ENCODE measurements at regions not wholly inside any gene's neighbourhood (a gene's known extent, or its start where the extent isn't known, plus 50 kb on each side); places are given as distances from the start of the nearest gene placed in this dataset.
A peak's percentile ranks its signal among the peaks of the same experiment; 100 is the strongest.

DNA sequence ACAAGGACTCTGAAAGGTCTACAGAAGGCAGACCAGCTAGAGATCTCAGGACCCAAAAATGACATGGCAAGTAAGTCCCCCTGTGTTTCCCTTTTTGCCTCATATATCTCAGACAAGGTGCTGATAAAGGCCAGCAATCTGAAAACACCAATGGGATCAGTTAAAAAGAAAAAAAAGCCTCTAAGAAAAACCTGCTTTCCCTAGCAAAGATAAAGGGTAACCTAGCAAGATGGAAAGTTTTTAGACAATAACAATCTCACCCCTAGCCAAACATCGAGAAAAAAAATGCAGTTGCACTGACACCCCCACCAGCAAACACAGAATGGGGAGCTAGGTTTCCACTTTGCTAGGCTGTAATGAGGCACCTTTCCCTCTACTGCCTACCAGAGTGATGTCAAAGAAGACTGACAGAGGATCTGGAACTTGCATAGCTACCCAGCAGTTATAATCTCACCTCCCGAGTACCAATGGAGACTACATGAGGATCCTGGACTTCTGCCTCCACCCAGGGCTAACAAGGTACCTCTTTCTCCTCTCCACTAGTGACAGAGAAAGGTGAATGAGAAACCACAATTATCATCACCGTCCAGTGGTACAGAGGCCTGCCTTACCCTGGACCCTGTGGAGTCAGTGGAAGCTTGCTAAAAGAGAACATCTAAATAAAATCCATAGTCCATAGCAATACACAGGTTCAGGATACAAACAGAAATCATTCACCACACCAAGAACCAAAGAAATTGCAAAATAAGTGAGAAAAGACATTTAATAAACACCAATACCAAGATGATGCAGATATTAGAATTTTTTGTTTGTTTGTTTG is 240.8 kb downstream of the ARHGAP12 start:
- ATAC-seq (ENCODE audit: low FRiP score) (no peak), DNase-seq (ENCODE audit: low spot score) (no peak)
- no peak for TF ChIP-seq CTCF (IDR thresholded peaks at IDR 0.05)

- no peak for ATAC-seq (ENCODE audit: low FRiP score)
- DNase-seq (ENCODE audit: low spot score), result no peak
- no peak for TF ChIP-seq CTCF (IDR thresholded peaks at IDR 0.05)
Observed at GRCh38 chr10:31686599-31686998, 242.0 kb downstream of the ARHGAP12 start.

DNA sequence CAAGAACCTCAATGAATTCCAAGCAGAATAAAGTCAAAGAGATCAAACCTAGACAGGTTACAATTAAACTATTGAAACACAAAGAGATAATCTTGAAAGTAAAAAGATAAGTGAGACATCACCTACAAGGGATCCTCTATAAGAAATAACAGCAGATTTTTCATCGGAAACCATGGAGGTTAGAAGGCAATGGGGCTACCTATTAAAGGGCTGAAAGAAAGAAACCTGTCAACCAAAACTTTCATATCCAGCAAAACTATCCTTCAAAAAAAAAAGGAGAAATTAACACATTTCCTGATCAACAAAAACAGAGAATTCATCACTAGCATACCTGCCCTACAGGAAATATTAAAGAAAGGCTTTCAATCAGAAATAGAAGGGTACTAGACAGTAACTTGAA is 244.9 kb downstream of the ARHGAP12 start:
- no peak for TF ChIP-seq CTCF (IDR thresholded peaks at IDR 0.05)
- DNase-seq (ENCODE audit: low spot score) (no peak), ATAC-seq (ENCODE audit: low FRiP score) (no peak)

GRCh38 chr10:31679936-31680335 is 248.7 kb downstream of the ARHGAP12 start:
- no peak for TF ChIP-seq CTCF (IDR thresholded peaks at IDR 0.05)
- no peak for ATAC-seq (ENCODE audit: low FRiP score)

GRCh38 chr10:31678575-31679516 is 249.8 kb downstream of the ARHGAP12 start:
- no peak for TF ChIP-seq CTCF (IDR thresholded peaks at IDR 0.05)
- peak; percentile 34 for ATAC-seq (ENCODE audit: low FRiP score)
- no peak for DNase-seq (ENCODE audit: low spot score)

More at GRCh38 chr10:31679936-31680335, 248.7 kb downstream of the ARHGAP12 start:
- DNase-seq (ENCODE audit: low spot score), result no peak

- DNase-seq (ENCODE audit: low spot score) (no peak), ATAC-seq (ENCODE audit: low FRiP score) (no peak)
- no peak for TF ChIP-seq CTCF (IDR thresholded peaks at IDR 0.05)
Observed at GRCh38 chr10:31678139-31678536, 250.5 kb downstream of the ARHGAP12 start.

All from omental fat pad (tissue), 3 donors.